Stimulated activated CD4-positive, alpha-beta T cell treated with anti-CD3 and anti-CD28 coated beads, Interleukin-15, amount 100 ng/mL, for 48 hours (primary cell): ENCODE measurements at regions not wholly inside any gene's neighbourhood (a gene's known extent, or its start where the extent isn't known, plus 50 kb on each side); places are given as distances from the start of the nearest gene placed in this dataset.

Experiments used
- DNase-seq, 2 donors: peaks; one replicate each; pipeline ENCODE4 v3.0.0-alpha.2; 2020; ENCODE audit warnings: low read depth in 2 of 2

- no peak for DNase-seq
Observed at GRCh38 chrX:150298841-150299551, 64.1 kb upstream of the MAMLD1 start.

- no peak for DNase-seq
Observed at GRCh38 chrX:150299579-150299978, 63.5 kb upstream of the MAMLD1 start.

- no peak for DNase-seq
Observed at GRCh38 chrX:150303386-150304097, 59.6 kb upstream of the MAMLD1 start.

GRCh38 chrX:150306002-150306401 is 57.1 kb upstream of the MAMLD1 start:
- no peak for DNase-seq

- no peak for DNase-seq
Observed at GRCh38 chrX:150308041-150308440, 55.1 kb upstream of the MAMLD1 start.

- DNase-seq, result no peak
Observed at GRCh38 chrX:150308532-150309157, 54.5 kb upstream of the MAMLD1 start.

GRCh38 chrX:150310417-150310816 is 52.7 kb upstream of the MAMLD1 start:
- no peak for DNase-seq

GRCh38 chrX:150310881-150311280 is 52.2 kb upstream of the MAMLD1 start:
- DNase-seq, result no peak

GRCh38 chrX:150312931-150313330 is 50.2 kb upstream of the MAMLD1 start:
- DNase-seq, result no peak
